ENCODE measurements at regions not wholly inside any gene's neighbourhood (a gene's known extent, or its start where the extent isn't known, plus 50 kb on each side); places are given as distances from the start of the nearest gene placed in this dataset.

DNA sequence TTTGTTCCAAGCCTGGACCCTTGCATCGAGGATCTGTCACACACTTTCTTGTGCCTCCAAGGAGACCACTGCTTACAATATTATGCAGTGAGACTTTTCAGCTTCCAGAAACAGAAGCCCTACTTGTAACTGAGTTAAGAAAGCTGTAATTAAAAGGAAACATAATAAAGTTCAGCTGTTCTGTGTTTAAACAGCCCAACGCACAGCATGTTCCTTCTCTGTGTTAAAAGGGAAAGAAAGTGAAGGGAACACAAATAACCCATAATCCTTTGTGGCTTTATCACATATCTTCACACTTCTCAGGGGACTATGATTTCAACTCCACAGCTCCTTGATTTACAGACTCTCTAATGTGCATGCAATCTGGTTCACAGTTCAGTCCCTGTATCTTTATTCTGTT, 200.3 kb upstream of the MTNR1B start:
- DNase-seq, result no peak

DNA sequence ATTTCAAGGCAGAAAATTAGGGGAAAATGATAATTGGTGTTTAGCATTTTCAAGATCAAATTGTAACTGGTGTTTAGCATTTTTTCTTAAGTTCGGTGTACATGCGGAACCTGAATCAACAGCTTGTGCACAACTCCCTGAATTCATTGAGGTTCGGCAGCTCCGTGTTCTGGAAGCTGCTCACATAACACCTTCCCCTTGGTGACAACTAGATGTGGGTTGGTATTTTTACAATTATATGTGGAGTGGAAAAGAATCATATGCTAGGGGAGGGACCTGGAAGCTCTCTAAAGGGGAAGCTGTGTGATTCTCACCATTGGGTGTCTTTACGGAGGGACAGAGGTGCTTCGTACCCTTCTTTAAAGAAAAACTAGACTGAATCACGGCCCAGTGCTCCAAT, 199.0 kb upstream of the MTNR1B start:
- DNase-seq, result no peak

DNA sequence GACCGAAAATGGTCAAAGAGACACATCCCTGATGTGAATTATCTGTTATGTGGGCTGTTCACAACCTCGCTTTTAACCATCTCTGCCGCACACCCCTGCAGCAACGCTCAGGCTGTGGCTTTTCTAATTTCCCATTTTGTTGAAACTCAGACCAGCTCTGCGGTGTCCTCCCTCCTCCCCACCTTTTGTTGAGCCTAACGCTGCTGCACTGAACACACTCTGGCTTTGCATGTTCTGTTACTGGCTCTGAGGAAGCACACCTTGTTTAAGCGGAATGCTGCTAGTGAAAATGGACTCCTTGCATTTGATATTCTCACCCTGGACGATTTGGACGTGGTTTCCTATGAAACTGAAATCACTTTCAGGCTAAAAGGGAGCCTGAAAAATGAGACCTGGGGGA, 198.5 kb upstream of the MTNR1B start:
- DNase-seq, result no peak

DNA sequence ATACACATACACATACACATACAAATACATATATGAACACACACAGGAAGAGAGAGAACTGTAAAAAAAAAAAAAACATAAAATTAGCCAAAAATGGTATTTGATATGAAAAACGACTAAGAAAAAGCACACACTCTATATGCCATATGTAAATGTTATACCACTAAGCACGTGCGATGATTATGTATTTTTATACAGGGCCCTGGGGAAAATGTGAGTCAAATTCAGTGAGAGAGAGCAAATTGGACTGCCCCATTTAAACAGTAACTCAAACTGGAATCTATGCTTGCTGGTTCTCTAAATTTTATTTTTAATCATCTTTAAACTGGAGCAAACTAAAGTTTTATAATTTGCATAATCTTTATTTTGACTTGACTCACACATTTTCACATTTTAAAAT, 197.8 kb upstream of the MTNR1B start:
- DNase-seq, result no peak

DNA sequence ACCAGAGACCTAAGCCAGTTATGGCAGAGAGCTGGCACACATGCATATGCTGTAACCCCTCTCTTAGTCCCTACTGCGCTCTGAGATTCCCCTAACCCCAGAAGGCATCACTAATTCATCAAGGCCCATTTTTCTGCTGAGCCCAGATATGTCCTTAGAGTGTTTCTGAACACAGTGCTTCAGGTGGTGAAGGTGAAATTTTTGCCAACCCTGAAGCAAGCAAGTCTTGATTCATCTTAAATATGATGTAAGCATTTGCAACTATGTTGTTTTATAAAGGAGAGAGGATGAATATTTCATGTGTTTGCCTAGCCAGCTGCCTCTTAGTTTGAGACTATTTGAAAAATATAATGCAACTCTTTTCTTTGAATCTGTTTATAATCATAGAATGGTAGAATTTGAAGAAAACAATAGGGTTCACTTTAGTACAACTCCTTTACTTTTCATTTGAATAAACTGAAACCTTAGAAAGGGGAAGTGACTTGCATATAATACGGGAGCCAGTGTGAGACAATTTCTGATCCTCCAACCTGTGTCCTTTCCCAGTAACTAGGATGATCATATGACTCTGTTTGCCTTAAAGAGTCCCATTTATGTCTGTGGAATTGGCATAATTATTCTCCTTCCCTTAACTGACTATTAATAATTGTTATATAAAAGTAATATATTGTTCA, 194.3 kb upstream of the MTNR1B start:
- no peak for DNase-seq

DNA sequence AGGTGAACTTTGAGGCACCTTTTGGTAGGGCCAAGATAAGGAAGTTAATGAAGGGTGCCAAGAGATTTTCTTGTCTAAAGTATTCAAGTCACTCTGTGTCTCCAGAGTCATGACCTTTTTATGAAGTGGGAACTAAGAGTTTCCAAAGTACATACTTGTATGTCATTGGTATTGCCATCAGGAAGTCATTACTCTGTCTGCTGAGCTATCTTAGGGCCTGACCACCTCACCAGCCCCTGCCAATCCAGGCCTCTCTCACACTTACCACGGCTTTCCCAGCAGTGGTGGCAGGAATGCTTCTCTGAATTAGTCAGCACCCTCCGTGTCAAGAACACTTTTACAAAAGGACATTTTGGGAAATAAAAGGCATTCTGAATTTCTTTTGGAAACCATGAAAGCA, 192.8 kb upstream of the MTNR1B start:
- no peak for DNase-seq

DNA sequence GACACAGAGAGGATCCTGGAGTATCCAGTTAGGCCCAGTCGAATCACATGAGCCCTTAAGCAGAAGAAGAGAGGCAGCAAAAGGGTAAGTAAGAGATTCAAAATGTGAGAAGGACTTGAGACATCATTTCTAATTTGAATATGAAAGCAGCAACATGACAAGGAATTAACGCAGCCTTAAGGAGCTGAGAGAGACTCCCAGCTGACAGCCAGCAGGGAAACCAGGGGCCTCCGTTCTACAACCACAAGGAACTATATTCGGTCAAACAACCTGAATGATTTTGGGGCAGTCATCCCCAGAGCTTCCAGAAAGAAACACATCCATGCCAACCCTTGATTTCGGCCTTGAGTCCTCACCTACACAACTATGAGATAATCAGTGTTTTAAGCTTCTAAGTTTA, 189.7 kb upstream of the MTNR1B start:
- DNase-seq, result no peak

DNA sequence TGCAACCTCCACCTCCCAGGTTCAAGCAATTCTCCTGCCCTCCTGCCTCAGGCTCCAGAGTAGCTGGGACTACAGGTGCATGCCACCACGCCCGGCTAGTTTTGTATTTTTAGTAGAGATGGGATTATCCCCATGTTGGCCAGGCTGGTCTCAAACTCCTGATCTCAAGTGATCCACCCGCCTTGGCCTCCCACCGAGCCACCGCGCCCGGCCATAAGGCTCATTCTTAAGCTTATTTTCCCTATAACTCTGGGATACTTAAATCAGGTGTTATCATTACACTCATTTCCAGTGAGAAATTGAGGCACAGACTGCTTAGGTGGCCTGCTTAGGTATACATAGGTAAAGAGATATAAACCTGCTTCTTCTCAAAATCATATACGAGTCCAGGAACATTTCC, 188.3 kb upstream of the MTNR1B start:
- no peak for DNase-seq

DNA sequence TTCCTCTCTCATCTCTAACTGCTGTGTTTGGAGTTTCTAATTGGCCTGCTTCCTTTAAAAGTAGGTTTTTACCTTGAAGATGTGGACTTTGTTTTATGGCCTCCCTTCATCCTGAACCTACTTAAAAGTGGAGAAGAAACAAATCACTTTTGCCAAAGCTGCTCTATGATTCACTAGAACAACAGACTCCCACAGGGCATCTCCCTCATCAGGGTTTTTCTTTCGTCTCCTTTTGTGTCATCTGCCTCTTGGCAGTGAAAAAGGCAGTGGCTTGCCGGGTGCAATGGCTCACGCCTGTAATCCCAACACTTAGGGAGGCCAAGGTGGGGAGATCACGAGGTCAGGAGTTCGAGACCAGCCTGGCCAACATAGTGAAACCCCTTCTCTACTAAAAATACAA, 186.6 kb upstream of the MTNR1B start:
- no peak for DNase-seq

DNA sequence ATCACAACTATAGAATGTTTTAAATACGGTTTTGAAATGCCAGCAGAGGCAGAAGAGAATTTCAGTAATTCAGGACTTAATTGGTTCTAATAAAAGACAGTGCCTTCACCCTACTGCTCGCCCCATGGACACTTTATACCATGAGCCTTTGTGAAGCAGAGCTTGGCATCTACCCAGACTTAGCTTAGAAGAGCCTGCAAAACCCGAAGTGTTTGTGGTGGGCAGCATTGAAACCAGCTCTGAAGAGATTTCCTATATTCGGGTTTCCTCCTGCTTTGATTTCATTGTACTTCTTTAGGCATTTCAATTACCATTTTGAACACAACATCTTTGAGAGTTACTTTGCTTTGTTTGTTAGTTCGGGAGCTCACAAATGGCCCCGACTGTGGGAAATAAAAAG, 185.1 kb upstream of the MTNR1B start:
- no peak for DNase-seq

DNA sequence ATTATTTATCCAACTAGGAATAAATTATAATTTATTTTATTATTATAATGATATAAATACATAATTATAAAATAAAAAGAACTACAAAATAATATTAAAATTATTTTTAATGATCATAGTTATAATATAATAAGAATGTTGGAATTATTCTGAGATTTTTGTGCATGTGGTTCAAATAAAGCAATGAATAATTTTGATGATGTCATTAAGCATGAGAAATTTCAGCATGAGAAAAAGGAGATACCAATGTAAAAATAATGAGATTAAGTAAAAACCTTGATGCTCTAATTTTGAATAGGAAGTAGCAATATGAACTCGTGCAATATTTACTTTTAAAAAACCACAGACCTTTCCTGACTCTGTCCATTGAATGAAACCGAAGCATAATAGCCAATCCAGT, 181.8 kb upstream of the MTNR1B start:
- DNase-seq, result no peak

DNA sequence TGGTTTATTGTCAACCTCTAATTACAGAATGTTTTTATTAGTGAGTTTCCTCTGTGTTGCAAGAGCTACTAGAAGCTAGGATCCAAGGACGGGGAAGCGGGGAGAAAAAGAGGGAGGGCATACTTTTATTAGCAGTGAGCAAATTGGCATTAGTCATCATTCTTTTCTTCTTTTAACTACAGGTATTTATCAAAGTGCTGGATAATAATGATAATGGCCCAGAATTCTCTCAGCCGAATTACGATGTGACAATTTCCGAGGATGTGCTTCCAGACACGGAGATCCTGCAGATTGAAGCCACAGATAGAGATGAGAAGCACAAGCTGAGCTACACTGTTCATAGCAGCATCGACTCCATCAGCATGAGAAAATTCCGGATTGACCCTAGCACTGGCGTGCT, 179.7 kb upstream of the MTNR1B start:
- DNase-seq, result no peak

DNA sequence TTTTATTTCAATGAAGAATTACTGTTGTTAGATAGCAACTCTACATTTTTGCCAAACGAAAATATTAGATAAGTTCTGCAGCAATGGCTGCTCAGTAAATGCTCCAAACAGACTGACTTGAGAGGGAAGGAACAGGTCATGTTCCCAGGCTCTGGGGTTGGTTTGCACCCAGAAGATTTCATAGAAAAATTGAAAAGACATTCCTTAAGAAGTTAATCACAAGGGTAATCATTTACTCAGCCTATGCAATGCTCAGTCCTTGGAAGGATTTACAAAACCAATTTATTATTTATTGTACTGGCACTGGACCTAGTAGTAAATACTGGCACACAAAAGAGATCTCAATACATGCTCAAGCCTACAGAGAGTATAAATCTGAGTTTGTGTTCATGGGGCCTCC, 179.1 kb upstream of the MTNR1B start:
- no peak for DNase-seq

DNA sequence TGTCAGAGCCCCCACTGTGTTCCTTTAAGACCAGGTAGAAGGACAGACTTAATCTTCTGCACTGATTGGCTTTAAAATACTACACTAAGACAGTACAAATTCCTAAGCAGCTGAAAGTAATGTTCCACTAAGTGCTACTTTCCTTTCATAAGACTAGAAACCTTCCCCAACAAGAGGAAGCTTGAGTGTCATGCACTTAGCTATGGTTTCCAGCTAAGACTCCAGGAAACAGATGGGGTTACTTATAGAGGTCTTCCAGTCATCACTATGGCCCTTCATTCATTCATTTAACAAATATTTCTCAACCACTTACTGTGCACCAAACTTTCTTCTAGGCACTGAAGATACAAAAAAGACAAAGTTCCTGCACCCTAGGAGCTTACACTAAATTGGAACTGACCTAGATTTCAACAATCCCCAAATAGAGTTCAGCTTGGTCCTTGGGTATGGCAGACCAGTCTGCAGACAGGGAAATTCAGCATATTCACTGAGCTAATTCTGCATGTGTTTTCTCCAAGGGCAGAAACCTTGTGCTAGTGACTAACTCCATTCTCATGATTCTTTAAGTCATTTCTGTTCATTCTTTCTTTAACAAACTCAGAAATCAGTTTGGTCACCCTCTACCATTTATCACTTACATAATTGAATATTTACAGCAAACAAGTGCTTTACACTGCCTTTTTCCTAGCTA, 178.4 kb upstream of the MTNR1B start:
- no peak for DNase-seq

DNA sequence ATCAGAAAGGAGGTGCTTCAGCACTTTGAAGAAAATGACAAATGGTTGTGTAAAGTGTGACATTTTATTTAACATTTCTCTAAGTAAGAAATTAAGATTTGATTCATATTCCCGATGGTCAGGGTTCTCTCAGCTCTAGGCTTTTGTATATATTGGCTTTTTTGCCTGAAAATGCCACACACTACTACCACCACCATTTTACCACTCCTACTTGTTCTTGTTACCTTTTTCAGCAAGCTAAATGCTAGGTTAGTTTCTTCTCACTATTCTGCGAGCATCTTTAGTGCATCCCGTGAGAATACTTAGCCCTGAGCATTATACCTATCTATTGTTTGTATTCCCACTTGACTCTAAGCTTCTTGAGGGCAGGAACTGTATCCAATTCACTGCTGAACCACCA, 177.6 kb upstream of the MTNR1B start:
- DNase-seq, result no peak

DNA sequence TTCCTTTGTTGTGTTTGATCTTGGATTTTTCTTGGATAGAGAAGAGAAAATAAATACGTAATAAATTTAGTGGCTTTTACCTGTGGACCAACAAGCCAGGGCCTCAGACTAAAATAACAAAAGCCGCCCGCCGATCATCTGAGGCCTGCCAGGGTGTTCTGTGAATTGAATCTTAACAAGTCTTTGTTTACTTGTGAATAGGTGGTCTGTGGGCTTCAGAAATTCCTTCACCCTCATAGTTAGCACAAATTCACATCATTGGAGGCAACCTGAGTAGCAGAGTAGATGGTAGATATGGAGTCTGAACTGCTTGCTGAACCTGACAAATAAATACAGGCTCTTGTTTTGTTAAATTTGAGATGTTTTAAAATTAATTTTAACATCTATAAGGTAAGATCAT, 176.3 kb upstream of the MTNR1B start:
- no peak for DNase-seq

DNA sequence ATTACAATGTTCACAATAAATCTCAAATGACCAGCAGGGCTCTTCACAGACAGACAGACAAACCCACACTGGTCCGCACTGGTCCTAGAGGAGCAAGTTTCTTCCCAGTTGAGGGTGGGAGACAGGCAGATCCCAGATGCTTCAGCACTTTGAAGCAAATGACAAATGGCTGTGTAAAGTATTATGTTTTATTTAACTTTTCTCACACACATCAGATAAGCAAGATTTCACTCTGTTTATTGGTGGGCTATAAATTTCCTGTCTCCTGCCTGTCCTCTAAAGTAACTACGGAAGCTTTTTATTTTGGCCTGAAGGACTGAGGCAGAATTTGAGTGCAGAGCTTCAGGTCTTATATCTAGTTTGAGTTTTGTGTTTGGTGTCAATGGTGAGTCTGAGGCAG, 174.7 kb upstream of the MTNR1B start:
- no peak for DNase-seq

DNA sequence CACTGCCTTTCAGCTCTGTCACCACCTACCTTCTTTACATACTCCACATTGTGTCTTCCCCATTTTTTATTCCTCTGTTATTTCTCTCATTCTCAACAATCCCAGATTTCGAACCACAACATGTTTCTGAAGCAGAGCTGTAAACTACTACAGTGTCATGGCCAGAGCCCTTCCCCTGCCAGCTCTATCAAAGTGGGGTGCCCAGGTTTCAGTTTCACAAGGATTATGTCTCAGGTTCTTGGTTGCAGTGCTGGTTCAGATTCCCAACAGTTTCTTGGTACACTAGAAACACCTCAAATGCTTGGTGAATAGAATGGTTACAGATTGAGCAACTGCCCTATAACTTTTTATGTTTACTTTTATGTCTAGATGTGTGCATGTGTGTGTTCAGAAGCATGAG, 172.7 kb upstream of the MTNR1B start:
- DNase-seq, result no peak

DNA sequence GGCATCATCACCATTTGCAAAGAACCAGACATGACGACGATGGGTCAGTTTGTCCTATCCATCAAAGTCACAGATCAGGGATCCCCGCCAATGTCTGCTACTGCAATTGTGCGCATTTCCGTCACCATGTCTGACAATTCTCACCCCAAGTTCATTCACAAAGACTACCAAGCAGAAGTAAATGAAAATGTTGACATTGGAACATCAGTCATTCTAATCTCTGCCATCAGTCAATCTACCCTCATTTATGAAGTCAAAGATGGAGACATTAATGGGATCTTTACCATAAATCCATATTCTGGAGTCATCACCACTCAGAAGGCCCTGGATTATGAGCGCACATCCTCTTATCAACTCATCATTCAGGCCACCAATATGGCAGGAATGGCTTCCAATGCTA, 171.6 kb upstream of the MTNR1B start:
- no peak for DNase-seq

DNA sequence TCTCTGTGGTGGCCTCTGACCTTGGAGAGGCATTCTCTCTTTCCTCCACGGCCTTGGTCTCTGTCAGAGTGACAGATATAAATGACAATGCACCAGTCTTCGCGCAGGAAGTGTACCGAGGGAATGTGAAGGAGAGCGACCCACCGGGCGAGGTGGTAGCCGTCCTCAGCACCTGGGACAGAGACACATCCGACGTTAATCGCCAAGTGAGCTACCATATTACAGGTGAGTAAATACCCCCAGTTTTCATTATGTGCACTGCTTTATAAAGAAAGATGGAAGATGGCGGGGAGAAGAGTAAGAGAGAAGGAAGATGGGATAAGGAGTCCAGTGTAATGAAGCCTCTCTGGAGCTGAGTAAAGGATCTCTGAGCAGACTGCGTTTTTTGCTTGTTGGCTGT, 167.8 kb upstream of the MTNR1B start:
- no peak for DNase-seq

DNA sequence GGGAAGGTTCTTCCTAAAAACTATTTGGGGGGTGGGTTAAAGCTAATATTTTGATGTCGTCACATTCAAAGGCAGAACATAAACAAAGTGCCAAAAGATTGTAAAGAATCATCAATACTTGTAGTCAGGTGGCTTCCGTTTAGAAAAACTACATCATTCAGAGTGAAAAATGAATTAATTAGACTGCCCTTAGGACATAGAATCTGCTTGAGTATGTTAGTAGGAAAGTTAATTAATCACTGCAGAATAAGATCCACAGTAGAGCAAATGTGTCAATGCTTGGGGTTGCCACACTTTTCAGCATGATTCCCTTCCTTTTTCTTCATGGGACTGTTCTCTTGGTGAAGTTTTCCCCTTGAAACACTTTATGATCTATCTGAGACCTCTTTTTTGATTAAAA, 166.8 kb upstream of the MTNR1B start:
- no peak for DNase-seq

DNA sequence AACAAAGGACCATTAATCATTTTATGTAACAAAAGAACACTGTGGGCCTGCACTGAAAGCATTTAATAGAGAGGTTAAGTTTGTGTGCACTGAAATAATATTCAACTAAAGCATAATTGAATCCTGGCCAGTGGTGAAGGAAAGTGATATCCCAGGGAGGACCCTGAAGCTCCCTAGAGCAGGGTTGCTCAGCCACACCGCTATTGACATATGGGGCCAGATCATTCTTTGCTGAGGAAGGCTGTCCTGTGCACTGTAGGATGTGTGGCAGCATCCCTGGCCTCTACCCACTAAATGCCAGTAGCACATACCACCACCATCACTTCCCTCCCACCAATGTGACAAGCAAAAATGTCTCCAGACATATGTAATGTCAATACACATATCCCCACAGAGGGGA, 166.1 kb upstream of the MTNR1B start:
- DNase-seq, result no peak

DNA sequence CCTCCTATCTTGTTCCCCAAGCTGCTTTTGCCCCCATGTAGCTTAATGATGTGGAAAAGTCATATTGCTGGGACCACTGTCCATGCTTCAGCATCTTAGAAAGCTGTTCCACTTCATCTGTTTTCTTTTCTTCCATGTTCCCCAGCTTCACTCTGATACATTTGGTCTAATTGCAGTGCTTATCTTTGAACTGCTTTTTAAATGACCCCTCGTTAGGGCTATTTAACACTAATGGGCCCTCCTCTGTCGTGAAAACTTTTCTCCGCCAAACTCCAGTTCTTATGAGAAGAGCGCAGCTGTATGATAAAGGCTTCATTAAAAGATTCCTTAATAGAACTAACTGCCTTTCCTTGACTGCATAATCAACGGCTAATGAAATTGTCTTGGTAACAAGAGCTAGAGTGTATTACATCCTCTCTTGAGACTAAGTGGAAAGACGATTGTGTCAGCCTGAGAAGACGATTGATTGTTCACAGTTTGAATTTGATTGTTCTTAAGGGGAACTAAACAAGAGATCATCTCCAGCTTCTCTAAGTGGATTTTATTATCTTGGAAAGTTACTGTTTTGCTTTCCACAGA, 165.0 kb upstream of the MTNR1B start:
- no peak for DNase-seq

DNA sequence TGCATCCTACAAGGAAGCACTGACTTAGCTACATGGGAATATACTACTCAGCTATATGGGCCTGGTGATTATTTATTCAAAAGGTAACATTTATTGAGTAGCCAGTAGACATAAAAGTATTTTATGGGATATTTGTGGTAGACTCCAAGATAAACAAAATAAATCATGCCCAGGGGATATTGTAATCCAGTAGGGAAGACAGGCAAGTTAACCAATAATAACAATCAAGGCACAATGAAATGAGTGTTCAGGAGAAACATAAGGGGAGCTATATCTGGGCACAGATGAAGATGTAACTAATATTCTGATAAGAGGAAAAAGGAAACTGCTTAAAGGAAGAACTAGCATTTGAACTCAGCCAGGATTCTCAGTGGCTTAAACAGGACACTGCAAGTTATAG, 161.4 kb upstream of the MTNR1B start:
- no peak for DNase-seq
